HEK293 (cell line): ENCODE measurements at regions not wholly inside any gene's neighbourhood (a gene's known extent, or its start where the extent isn't known, plus 50 kb on each side); places are given as distances from the start of the nearest gene placed in this dataset.

ENCODE experiments used
- CTCF ChIA-PET: fragments of 350-600 bp; formaldehyde crosslinking; extraction: SDS; loops from one replicate; lab custom pipeline; 2021; ENCODE audit warnings: antibody characterized with exemption; lab: Yijun Ruan, JAX
- POLR2A ChIA-PET: fragments of 300-600 bp; formaldehyde crosslinking; extraction: SDS; loops from one replicate; lab custom pipeline; 2020; ENCODE audit warnings: antibody characterized with exemption, inconsistent platforms; lab: Yijun Ruan, JAX
- H3K27ac ChIP-seq: fragments of 200-500 bp; sonication (Bioruptor generic); 2 replicates; pipeline ENCODE4 v1.5.1; 2014; ENCODE audit warnings: low read depth, low read length, control low read depth, inconsistent platforms; ENCODE audit errors: extremely low read depth
- H3K36me3 ChIP-seq, 2 experiments: fragments of 200-500 bp in 1 of 2; sonication (Bioruptor generic) in 1 of 2; 1 replicate in 1 of 2; 2 replicates in 1 of 2; pipeline ENCODE4 v1.5.1; 2014 to 2017; ENCODE audit warnings: inconsistent platforms in 2 of 2, low read length in 2 of 2; ENCODE audit not compliant: control insufficient read depth in 2 of 2, insufficient read depth in 1 of 2
- H3K4me1 ChIP-seq: fragments of 200-500 bp; sonication (Bioruptor generic); 2 replicates; pipeline ENCODE4 v1.5.1; 2014; ENCODE audit warnings: mild to moderate bottlenecking, low read length, inconsistent platforms; ENCODE audit not compliant: control insufficient read depth, insufficient read depth
- H3K4me3 ChIP-seq: 2 replicates; pipeline ENCODE4 v1.5.1; 2011; ENCODE audit warnings: low read depth, mild to moderate bottlenecking, control low read depth, low read length, moderate library complexity
- H3K9me3 ChIP-seq: fragments of 200-500 bp; sonication (Bioruptor generic); 2 replicates; pipeline ENCODE4 v1.5.1; 2014; ENCODE audit warnings: low read depth, low read length, inconsistent platforms; ENCODE audit not compliant: control insufficient read depth, insufficient read depth
- GLI4 ChIP-seq: fragments of 450-650 bp; formaldehyde crosslinking; IDR thresholded peaks from 2 replicates; pipeline ENCODE4 v1.5.1; 2016; ENCODE audit warnings: missing biosample characterization, missing genetic modification characterization
- GLIS2 ChIP-seq: fragments of 450-650 bp; formaldehyde crosslinking; IDR thresholded peaks from 2 replicates; pipeline ENCODE4 v1.5.1; 2016; ENCODE audit warnings: missing biosample characterization, missing genetic modification characterization
- PRDM2 ChIP-seq: fragments of 450-650 bp; formaldehyde crosslinking; IDR thresholded peaks from 2 replicates; pipeline ENCODE4 v1.5.1; 2016; ENCODE audit warnings: missing biosample characterization, missing genetic modification characterization, borderline replicate concordance
- ZBTB7A ChIP-seq: fragments of 450-650 bp; formaldehyde crosslinking; IDR thresholded peaks from 2 replicates; pipeline ENCODE4 v1.5.1; 2016; ENCODE audit warnings: low read depth, missing biosample characterization, missing genetic modification characterization
- ZEB2 ChIP-seq: fragments of 450-650 bp; formaldehyde crosslinking; IDR thresholded peaks from 2 replicates; pipeline ENCODE4 v1.5.1; 2016; ENCODE audit warnings: missing biosample characterization, missing genetic modification characterization
- ZFP41 ChIP-seq: fragments of 450-650 bp; formaldehyde crosslinking; IDR thresholded peaks from 2 replicates; pipeline ENCODE4 v1.5.1; 2016; ENCODE audit warnings: missing biosample characterization, missing genetic modification characterization, borderline replicate concordance
- ZNF138 ChIP-seq: fragments of 450-650 bp; formaldehyde crosslinking; IDR thresholded peaks from 2 replicates; pipeline ENCODE4 v1.5.1; 2016; ENCODE audit warnings: missing biosample characterization, missing genetic modification characterization, borderline replicate concordance
- ZNF155 ChIP-seq: fragments of 450-650 bp; formaldehyde crosslinking; IDR thresholded peaks from 2 replicates; pipeline ENCODE4 v1.5.1; 2016; ENCODE audit warnings: missing biosample characterization, missing genetic modification characterization
- ZNF23 ChIP-seq: fragments of 450-650 bp; formaldehyde crosslinking; IDR thresholded peaks from 2 replicates; pipeline ENCODE4 v1.5.1; 2016; ENCODE audit warnings: missing biosample characterization, missing genetic modification characterization, borderline replicate concordance
- ZNF26 ChIP-seq: fragments of 450-650 bp; formaldehyde crosslinking; IDR thresholded peaks from 2 replicates; pipeline ENCODE4 v1.5.1; 2016; ENCODE audit warnings: missing biosample characterization, missing genetic modification characterization
- ZNF426 ChIP-seq: fragments of 450-650 bp; formaldehyde crosslinking; IDR thresholded peaks from 2 replicates; pipeline ENCODE4 v1.5.1; 2017; ENCODE audit warnings: missing biosample characterization, missing genetic modification characterization, mild to moderate bottlenecking, inconsistent platforms, moderate library complexity
- ZNF585B ChIP-seq: fragments of 450-650 bp; formaldehyde crosslinking; IDR thresholded peaks from 2 replicates; pipeline ENCODE4 v1.5.1; 2016; ENCODE audit warnings: missing biosample characterization, missing genetic modification characterization
- ZNF624 ChIP-seq: fragments of 450-650 bp; formaldehyde crosslinking; IDR thresholded peaks from 2 replicates; pipeline ENCODE4 v1.5.1; 2017; ENCODE audit warnings: missing biosample characterization, missing genetic modification characterization
- TF ChIP-seq, protein P1 (sequence below): fragments of 450-650 bp; formaldehyde crosslinking; IDR thresholded peaks from 2 replicates; pipeline ENCODE4 v1.5.1; 2017; ENCODE audit warnings: missing biosample characterization, mild to moderate bottlenecking, missing genetic modification characterization, moderate library complexity
- TF ChIP-seq, protein P2 (sequence below): fragments of 450-650 bp; formaldehyde crosslinking; conservative IDR thresholded peaks from 2 replicates; pipeline ENCODE4 v1.5.1; 2016; ENCODE audit warnings: low read depth, missing biosample characterization, missing genetic modification characterization
- TF ChIP-seq, protein P3 (sequence below): fragments of 450-650 bp; IDR thresholded peaks from 2 replicates; pipeline ENCODE4 v1.5.1; 2018; ENCODE audit warnings: missing biosample characterization, missing genetic modification characterization
- TF ChIP-seq, protein P4 (sequence below): fragments of 450-650 bp; formaldehyde crosslinking; IDR thresholded peaks from 2 replicates; pipeline ENCODE4 v1.5.1; 2016; ENCODE audit warnings: missing biosample characterization, missing genetic modification characterization

- Histone ChIP-seq H3K9me3 (no peaks in the 10 kb centered on the region), H3K36me3 (no peaks in the 10 kb centered on the region), H3K4me1 (no peaks in the 10 kb centered on the region), H3K4me3 (no peak overlapping the region), H3K27ac (no peak overlapping the region)
- CTCF ChIA-PET: no interaction called here
- POLR2A ChIA-PET: no interaction called here
- TF ChIP-seq, protein P1, sequence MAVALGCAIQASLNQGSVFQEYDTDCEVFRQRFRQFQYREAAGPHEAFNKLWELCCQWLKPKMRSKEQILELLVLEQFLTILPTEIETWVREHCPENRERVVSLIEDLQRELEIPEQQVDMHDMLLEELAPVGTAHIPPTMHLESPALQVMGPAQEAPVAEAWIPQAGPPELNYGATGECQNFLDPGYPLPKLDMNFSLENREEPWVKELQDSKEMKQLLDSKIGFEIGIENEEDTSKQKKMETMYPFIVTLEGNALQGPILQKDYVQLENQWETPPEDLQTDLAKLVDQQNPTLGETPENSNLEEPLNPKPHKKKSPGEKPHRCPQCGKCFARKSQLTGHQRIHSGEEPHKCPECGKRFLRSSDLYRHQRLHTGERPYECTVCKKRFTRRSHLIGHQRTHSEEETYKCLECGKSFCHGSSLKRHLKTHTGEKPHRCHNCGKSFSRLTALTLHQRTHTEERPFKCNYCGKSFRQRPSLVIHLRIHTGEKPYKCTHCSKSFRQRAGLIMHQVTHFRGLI (tag by site-specific recombination): no peak
- TF ChIP-seq ZEB2 (tag by site-specific recombination) (no peak), ZBTB7A (tag by site-specific recombination) (no peak), ZFP41 (no peak), GLI4 (tag by site-specific recombination) (no peak), ZNF26 (tag by site-specific recombination) (no peak), ZNF138 (no peak), ZNF155 (tag by site-specific recombination) (no peak), ZNF426 (no peak), ZNF624 (tag by site-specific recombination) (no peak), ZNF585B (tag by site-specific recombination) (no peak), PRDM2 (tag by site-specific recombination) (no peak), GLIS2 (tag by site-specific recombination) (no peak), ZNF23 (tag by site-specific recombination) (no peak)
- TF ChIP-seq, protein P2, sequence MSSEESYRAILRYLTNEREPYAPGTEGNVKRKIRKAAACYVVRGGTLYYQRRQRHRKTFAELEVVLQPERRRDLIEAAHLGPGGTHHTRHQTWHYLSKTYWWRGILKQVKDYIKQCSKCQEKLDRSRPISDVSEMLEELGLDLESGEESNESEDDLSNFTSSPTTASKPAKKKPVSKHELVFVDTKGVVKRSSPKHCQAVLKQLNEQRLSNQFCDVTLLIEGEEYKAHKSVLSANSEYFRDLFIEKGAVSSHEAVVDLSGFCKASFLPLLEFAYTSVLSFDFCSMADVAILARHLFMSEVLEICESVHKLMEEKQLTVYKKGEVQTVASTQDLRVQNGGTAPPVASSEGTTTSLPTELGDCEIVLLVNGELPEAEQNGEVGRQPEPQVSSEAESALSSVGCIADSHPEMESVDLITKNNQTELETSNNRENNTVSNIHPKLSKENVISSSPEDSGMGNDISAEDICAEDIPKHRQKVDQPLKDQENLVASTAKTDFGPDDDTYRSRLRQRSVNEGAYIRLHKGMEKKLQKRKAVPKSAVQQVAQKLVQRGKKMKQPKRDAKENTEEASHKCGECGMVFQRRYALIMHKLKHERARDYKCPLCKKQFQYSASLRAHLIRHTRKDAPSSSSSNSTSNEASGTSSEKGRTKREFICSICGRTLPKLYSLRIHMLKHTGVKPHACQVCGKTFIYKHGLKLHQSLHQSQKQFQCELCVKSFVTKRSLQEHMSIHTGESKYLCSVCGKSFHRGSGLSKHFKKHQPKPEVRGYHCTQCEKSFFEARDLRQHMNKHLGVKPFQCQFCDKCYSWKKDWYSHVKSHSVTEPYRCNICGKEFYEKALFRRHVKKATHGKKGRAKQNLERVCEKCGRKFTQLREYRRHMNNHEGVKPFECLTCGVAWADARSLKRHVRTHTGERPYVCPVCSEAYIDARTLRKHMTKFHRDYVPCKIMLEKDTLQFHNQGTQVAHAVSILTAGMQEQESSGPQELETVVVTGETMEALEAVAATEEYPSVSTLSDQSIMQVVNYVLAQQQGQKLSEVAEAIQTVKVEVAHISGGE (tag by site-specific recombination): no peak
- TF ChIP-seq, protein P3, sequence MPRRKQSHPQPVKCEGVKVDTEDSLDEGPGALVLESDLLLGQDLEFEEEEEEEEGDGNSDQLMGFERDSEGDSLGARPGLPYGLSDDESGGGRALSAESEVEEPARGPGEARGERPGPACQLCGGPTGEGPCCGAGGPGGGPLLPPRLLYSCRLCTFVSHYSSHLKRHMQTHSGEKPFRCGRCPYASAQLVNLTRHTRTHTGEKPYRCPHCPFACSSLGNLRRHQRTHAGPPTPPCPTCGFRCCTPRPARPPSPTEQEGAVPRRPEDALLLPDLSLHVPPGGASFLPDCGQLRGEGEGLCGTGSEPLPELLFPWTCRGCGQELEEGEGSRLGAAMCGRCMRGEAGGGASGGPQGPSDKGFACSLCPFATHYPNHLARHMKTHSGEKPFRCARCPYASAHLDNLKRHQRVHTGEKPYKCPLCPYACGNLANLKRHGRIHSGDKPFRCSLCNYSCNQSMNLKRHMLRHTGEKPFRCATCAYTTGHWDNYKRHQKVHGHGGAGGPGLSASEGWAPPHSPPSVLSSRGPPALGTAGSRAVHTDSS (tag by site-specific recombination): no peak
- TF ChIP-seq, protein P4, sequence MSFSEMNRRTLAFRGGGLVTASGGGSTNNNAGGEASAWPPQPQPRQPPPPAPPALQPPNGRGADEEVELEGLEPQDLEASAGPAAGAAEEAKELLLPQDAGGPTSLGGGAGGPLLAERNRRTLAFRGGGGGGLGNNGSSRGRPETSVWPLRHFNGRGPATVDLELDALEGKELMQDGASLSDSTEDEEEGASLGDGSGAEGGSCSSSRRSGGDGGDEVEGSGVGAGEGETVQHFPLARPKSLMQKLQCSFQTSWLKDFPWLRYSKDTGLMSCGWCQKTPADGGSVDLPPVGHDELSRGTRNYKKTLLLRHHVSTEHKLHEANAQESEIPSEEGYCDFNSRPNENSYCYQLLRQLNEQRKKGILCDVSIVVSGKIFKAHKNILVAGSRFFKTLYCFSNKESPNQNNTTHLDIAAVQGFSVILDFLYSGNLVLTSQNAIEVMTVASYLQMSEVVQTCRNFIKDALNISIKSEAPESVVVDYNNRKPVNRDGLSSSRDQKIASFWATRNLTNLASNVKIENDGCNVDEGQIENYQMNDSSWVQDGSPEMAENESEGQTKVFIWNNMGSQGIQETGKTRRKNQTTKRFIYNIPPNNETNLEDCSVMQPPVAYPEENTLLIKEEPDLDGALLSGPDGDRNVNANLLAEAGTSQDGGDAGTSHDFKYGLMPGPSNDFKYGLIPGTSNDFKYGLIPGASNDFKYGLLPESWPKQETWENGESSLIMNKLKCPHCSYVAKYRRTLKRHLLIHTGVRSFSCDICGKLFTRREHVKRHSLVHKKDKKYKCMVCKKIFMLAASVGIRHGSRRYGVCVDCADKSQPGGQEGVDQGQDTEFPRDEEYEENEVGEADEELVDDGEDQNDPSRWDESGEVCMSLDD (tag by site-specific recombination): no peak
Measured at GRCh38 chr2:60295636-60295962, 257.9 kb downstream of the BCL11A start.
